ENCODE measurements at regions not wholly inside any gene's neighbourhood (a gene's known extent, or its start where the extent isn't known, plus 50 kb on each side); places are given as distances from the start of the nearest gene placed in this dataset.
"Not testable (repeated sequence)": the region's sequence is repeated elsewhere in the genome, so short reads cannot be mapped to it uniquely, and the experiment has no call there.

DNA sequence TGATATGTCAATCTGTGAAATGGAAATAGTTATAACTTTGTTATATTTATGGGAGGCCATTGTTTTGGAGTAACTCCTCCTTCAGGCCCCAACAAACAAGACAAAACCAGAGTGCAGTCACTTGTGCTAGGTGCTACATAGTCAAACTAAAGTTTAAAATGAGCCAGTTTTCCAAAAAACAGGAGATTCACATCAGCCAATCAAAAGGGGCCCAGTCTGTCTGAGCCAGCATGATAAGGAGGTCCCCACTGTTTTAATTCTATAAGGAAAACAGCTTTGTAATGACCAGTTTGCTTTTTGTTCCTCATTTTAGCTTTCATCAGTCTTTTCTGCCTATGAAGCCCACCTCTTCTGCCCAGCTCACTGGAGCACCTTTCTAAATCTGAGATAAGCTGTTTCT is 94.7 kb upstream of the SLC7A14 start:
- FAIRE-seq = no peak
- TF ChIP-seq POLR2A (IDR thresholded peaks at IDR 0.05; ENCODE audit: low read depth, low read length) = no peak
- no peak for DNase-seq (ENCODE audit: insufficient read length, low spot score)

DNA sequence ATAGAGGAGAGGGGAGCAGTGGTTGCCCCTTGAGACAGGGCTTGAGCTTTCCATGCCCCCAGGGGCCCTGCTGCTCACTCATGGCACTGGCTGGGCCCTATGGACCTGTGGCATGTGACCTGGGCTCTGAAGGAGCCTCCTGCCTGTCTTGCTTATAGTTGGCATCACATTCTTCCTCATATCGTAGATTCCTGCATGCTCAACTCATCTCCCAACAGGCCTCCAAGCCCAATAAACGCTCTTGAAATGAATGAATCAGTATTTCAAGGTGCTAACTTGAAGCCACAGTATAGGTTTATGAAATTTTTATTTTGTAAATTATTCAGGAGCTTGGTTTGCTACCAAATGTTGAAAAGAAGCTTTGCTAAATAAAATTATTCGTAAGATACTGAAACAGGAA is 93.3 kb upstream of the SLC7A14 start:
- TF ChIP-seq POLR2A (IDR thresholded peaks at IDR 0.05; ENCODE audit: low read depth, low read length) = no peak
- DNase-seq (ENCODE audit: insufficient read length, low spot score) (no peak), FAIRE-seq (no peak)

DNA sequence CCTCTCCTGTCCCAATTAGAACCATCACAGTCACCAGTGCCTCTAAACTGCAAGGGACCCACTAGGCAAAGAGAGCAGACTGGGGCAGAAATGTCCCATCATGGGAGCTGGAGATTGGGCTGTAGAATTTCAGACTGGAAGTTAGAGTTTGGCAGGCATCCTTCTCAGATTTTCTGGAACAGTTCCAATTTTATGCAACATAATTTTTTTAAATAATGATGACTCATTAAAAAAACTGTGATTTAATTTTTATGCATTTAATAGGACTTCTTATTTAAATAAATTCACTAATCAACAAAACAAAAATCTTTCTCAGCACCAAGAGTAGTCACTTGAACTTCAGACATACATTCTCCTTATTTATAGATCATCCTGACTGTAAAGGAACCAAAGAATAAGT is 84.6 kb upstream of the SLC7A14 start:
- no peak for DNase-seq (ENCODE audit: insufficient read length, low spot score)
- TF ChIP-seq POLR2A (IDR thresholded peaks at IDR 0.05; ENCODE audit: low read depth, low read length) = no peak
- no peak for FAIRE-seq

DNA sequence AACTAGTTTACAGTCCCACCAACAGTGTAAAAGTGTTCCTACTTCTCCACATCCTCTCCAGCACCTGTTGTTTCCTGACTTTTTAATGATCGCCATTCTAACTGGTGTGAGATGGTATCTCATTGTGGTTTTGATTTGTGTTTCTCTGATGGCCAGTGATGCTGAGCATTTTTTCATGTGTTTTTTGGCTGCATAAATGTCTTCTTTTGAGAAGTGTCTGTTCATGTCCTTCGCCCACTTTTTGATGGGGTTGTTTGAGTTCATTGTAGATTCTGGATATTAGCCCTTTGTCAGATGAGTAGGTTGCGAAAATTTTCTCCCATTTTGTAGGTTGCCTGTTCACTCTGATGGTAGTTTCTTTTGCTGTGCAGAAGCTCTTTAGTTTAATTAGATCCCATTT is 77.1 kb upstream of the SLC7A14 start:
- DNase-seq (ENCODE audit: insufficient read length, low spot score); FAIRE-seq: not testable (repeated sequence)

DNA sequence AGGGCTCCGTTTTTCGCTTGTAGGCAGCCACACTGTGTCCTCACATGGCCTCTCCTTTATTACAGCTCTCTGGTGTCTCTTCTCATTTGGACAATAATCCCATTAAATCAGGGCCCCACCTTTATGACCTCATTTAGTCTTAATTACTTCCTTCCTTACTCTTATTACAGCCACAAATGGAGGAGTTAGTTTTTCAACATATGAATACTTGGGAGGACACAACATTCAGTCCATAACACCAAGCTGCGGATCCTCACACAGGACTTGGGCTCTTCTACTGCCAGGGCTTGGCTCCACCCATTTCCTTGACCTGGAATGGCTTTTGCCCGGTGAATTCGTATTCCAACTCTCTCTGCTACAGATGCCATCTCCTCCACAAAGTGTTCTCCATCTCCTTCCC is 74.3 kb upstream of the SLC7A14 start:
- TF ChIP-seq POLR2A (IDR thresholded peaks at IDR 0.05; ENCODE audit: low read depth, low read length) = no peak
- FAIRE-seq = no peak
- DNase-seq (ENCODE audit: insufficient read length, low spot score) = no peak

DNA sequence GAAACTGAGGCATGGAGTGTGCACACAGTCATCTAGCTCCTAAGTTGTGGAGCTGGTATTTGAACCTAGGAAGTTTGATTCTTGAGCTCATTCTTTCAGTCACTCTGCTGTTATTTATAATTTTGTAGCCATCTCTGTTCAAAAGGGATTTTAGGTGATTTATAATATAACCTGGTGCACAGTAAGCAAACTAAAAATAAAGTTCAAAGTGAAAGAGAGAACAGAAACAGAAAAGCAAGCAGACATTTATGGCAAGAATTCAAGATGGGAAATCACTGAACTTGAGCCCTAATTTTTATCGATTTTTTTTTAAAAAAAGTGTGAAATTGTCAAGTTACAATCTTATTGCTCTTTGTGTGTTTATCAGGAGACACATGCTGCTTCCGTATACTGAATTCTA is 71.4 kb upstream of the SLC7A14 start:
- DNase-seq (ENCODE audit: insufficient read length, low spot score) (no peak), FAIRE-seq (no peak)
- TF ChIP-seq POLR2A (IDR thresholded peaks at IDR 0.05; ENCODE audit: low read depth, low read length) = no peak

DNA sequence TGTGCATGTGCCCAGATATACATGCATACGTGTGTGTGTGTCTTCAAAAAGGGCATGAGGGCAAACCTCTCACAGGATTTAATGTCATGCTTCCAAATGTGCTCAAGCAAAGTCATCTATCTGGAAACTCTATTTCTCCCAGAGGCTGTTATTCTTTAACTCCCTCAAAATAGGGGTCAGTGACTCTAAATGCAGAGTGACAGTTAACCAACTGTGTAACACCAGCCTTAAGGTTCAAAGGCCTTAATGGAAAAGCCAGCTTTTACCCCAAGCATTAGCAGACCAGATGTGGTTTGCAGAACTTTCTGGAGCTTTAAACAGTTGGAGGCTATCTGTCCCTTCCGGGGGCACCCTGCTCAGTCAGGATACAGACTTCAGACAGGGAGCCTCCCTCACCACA is 70.4 kb upstream of the SLC7A14 start:
- FAIRE-seq (no peak), DNase-seq (ENCODE audit: insufficient read length, low spot score) (no peak)
- TF ChIP-seq POLR2A (IDR thresholded peaks at IDR 0.05; ENCODE audit: low read depth, low read length) = no peak

DNA sequence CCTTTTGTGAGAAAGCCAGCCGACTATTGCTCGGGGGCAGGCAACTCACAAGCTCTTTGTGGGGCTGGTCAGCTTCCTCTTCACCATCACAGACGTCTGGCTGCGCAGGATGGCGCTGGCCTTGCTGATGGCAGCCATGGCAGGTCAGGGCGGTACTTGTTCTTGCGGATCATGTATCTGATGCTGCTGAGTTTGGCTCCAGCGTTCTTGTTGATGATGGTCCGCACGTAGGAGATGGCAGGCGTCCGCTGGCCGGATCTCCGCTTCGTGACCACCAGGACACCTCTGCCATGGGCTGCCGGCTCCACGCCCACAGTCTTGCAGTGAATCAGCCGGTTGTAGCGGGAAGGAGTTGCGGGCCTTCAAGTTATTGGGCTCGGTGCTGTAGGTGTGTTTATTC is 67.9 kb upstream of the SLC7A14 start:
- no peak for FAIRE-seq

DNA sequence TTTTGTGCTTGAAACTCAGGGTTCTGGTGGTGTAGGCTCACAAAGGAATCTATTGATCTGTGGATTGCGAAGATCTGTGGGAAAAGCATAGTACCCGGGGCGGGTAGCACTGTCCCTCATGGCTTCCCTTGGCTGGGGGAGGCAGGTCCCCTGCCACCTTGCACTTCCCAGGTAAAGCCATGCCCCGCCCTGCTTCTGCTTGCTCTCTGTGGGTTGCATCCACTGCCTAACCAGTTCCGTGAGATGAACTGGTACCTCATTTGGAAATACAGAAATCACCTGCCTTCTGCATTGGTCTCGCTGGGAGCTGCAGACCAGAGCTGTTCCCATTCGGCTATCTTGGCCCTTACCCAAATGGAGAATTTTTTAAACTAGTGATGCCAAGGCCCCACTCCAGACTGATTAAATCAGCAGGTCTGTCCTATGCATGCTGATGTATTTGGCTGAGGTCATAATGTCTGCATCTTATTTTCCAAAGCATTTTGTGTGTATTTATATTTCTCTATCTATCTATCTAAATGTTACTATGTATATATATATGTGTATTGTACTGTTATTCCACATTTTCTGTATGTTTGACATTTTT is 65.5 kb upstream of the SLC7A14 start:
- FAIRE-seq (no peak), DNase-seq (ENCODE audit: insufficient read length, low spot score) (no peak)
- TF ChIP-seq POLR2A (IDR thresholded peaks at IDR 0.05; ENCODE audit: low read depth, low read length) = no peak

More for the DNA sequence above, 67.9 kb upstream of the SLC7A14 start:
- DNase-seq (ENCODE audit: insufficient read length, low spot score) = no peak
- no peak for TF ChIP-seq POLR2A (IDR thresholded peaks at IDR 0.05; ENCODE audit: low read depth, low read length)

DNA sequence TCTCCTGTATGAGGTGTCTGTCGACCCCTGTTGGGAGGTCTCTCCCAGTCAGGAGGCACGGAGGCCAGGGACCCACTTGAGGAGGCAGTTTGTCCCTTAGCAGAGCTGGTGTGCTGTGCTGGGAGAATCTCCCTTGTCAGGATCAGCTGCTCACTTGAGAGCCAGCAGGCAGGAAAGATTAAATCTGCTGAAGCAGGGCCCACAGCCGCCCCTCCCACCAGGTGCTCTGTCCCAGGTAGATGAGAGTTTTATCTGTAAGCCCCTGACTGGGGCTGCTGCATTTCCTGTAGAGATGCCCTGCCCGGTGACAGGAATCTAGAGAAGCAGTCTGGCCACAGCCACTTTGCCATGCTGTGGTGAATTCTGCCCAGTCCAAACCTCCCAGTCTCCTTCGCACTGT is 64.7 kb upstream of the SLC7A14 start:
- FAIRE-seq; DNase-seq (ENCODE audit: insufficient read length, low spot score): not testable (repeated sequence)

DNA sequence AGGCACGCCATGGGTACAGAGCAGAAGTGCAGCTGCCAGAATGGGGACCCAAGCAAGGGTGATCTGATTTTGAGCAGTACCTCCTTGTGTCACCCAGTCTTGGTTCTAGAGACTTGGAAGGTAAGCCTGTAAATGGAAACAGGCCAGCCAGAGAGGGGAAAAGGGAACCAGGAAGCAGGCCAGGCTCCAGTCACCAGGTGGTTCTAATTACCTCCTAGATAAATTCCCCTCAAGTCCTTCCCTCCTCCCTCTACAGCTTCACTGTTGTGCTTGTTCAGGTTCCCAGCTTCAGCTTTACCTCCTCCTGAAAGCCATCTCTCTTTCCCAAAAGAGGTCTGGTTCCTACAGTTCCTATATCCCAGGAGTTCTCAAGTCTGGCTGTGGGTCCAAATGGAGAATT is 58.8 kb upstream of the SLC7A14 start:
- no peak for DNase-seq (ENCODE audit: insufficient read length, low spot score)
- FAIRE-seq = no peak
- no peak for TF ChIP-seq POLR2A (IDR thresholded peaks at IDR 0.05; ENCODE audit: low read depth, low read length)

DNA sequence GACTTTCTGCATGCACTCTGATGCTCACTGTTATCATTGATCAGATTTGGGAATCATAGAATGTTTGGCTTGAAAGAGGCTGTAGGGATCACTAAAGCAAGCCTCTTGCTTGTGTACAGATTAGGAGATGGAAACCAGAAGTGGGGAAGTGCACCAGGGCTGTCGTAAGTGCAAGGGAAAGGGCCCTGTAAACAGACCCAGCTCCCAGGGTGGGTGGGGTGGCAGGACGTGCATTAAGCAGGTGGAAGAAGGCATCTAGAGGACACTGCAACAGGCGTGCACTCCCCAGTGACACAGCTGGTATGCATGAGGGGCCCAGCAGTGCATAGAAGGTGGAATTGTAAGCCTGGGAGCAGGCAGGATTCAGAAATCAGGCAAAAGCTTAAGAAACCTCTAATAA is 58.0 kb upstream of the SLC7A14 start:
- TF ChIP-seq POLR2A (IDR thresholded peaks at IDR 0.05; ENCODE audit: low read depth, low read length) = no peak
- FAIRE-seq (no peak), DNase-seq (ENCODE audit: insufficient read length, low spot score) (no peak)

DNA sequence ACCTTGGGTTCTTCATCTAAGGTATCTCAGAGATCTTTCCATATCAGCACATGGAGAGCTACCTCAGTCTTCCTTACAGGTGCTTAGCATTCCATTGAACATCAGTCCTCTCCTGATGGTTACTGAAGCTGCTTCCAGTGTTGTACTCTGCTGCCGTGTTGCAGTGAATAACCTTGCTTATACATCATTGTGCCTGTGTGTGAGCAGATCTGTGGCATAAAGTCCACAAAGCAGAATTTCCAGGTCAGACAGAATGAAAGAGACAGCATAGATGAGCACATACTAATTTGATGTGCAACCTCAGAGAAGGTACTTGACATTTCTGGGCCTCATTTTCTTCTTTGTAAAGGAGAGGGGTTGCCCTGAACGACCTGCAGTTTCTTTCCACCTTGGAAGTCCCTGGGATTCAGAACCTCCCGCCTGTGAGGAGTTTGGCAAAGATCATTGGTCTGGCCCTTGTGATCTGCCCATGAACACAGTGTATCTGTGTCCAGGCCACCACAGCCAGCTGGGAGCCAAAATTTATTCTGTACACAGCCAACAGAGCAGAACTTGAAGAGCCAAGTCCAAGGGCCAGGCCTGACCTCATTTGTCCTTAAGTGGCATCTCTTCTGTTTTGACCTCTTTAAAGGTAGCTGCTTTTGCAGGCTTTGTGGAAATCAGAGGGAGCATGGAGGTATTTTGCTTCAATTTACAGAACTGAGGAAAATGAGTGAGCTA is 57.2 kb upstream of the SLC7A14 start:
- no peak for DNase-seq (ENCODE audit: insufficient read length, low spot score)
- TF ChIP-seq POLR2A (IDR thresholded peaks at IDR 0.05; ENCODE audit: low read depth, low read length) = no peak
- FAIRE-seq = no peak

DNA sequence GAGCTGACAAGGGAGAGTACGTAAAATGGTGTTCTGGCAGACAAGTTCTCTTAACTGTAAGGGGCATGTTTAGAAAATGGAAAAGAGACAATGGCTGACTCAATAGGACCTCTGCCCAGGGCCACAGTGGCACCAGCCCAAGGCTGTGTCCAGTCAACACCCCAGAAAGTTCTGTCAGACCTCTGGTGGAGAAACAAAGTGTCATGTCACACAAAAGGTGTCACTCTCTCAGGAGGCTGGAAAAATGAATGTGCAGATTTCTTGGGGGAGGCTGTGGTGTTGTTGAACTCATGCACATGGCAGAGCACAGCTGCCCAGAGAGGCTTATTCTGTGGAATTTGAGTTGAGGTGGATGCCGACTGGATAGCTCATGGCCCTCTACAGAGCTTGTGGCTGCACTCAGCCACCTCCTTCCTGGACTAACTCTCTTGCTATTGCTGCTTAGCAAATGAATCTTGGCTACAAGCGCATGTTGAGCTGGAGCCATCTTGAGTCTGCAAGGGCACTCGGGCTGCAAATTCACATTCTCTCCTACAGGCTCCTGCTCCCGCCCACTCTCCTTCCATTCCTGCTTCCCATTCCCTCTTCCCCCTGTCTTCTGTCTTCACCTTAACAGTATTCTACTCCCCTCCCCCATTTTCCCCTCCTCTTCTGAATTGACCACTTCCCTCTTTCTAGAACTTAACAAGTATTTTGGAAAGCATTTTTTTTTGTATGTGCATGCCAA is 55.8 kb upstream of the SLC7A14 start:
- no peak for TF ChIP-seq POLR2A (IDR thresholded peaks at IDR 0.05; ENCODE audit: low read depth, low read length)
- DNase-seq (ENCODE audit: insufficient read length, low spot score) (no peak), FAIRE-seq (no peak)

DNA sequence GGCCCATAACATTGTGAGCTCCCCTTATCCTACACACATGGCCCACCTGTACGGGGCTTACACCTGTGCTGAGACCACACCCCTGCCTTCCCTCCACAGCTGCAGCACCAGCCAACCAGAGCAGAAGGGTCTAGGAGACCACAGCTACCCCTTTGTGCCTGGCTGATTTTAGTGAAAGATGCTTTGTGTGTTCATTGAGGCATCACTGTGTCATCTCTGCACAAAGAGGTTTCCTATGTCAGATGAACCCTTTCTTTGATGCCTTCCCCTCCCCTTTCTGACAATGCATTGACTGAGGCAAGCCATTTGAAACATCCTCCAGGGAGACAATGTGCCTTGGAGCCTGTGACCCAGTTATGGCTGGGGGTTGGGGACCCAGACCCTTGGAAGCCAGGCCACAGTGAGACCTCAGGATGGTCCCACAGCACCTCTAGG is 54.9 kb upstream of the SLC7A14 start:
- FAIRE-seq (no peak), DNase-seq (ENCODE audit: insufficient read length, low spot score) (no peak)
- TF ChIP-seq POLR2A (IDR thresholded peaks at IDR 0.05; ENCODE audit: low read depth, low read length) = no peak
